HG02840 (cell line): ENCODE measurements at regions not wholly inside any gene's neighbourhood (a gene's known extent, or its start where the extent isn't known, plus 50 kb on each side); places are given as distances from the start of the nearest gene placed in this dataset.
"Not testable (repeated sequence)": the region's sequence is repeated elsewhere in the genome, so short reads cannot be mapped to it uniquely, and the experiment has no call there.

ENCODE experiments used
- ATAC-seq: cut with Tn5 transposase; IDR thresholded peaks from one replicate; pipeline ENCODE4 v1.9.1; 2021; ENCODE audit warnings: mild to moderate bottlenecking, moderate library complexity, moderate number of reproducible peaks; ENCODE audit not compliant: unreplicated experiment, low FRiP score

DNA sequence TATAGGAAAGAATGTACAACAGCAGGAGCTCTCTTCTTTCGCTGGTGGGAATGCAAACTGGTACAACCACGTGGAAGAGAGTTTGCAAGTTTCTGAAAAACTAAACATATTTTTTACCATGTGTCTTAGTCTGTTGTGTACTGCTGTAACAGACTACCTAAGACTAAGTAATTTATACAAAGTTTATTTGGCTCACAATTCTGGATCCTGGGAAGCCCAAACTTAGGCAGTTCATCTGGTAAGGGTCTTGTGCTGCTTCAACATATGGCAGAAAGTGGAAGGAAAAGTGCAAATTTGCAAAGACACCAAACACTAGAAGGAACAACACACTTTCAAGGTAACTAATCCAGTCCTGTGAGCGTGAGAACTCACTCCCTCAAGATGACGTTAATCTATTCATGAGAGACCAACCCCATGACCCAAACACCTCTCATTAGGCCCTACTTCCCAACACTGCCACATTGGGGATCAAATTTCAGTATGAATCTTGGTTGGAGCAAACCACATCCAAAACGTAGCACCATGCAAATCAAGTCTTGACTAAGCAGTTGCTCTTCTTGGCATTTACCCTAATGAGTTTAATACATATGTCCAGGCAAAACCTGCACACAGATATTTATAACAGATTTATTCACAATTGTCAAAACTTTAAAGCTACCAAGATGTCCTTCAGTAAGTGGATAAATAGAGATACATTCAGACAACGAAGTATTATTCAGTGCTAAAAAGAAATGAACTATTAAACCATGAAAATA, 481.9 kb upstream of the FOXG1 start:
- ATAC-seq: no peak

GRCh38 chr14:28294834-28295440, 471.6 kb upstream of the FOXG1 start:
- ATAC-seq: no peak

DNA sequence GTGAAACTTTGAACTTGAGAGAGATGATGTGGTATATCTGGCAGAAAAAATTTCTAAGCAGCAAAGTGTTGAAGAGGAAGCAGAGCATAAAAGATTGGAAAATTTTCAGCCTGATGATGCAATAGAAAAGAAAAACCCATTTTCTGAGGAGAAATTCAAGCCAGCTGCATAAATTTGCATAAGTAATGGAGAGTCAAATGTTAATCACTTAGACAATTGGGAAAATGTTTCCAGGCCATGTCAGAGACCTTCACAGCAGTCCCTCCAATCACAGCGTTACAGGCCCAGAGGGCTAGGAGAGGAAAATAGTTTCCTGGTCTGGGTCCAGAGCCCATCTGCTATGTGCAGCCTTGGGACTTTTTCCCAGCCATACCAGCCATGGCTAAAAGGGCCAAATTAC, 469.0 kb upstream of the FOXG1 start:
- ATAC-seq: no peak

DNA sequence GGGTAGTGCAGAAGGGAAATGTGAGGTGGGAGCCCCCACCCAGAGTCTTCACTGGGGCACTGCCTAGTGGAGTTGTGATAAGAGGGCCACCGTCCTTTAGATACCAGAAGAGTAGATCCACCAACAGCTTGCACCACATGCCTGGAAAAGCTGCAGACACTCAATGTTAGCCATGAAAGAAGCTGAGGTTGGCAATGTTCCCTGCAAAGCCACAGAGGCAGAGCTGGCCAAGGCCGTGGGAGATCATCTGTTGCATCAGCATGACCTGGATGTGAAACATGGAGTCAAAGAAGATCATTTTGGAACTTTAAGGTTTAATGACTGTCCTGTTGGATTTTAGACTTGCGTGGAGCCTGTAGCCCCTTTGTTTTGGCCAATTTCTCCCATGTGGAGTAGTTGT, 468.4 kb upstream of the FOXG1 start:
- no peak for ATAC-seq

DNA sequence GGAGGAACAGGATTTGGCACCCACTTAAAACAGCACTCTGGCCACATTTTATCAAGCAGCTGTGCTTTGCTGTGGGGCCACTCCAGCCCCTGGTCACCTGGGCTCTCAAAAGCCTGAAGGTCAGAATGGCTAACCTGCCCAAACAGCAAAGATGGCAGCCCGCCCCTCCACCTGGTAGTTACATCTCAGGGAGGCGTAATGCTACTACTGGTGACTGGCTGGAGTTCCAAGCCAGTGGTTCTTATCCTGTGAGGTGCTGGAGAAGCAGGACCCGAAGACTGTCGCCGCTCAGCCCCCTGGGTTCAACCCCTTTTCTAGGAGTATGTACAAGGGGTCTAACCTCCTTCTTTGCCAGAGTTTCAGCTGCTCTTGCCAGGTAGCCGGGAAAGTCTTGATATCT, 467.4 kb upstream of the FOXG1 start:
- no peak for ATAC-seq

DNA sequence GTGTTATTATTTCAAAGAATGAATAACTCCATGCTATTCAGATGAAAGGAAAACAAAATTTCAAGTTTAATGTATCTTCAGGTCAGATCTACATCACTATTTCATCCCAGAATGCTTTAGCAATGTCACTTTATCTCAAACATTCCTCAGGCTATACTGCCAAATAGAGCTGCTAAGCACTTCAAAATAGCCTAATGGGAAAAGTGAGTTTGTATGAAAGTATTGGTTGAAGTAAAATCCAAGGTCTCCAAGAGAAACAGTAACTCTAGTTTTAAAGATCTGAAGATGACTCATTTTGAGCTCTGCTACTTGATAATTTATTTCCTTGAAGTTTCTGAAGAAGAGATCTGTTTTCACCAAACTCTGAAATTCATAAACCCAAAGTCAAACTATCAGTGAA, 466.2 kb upstream of the FOXG1 start:
- no peak for ATAC-seq

- no peak for ATAC-seq
Observed at GRCh38 chr14:28301179-28301578, 465.4 kb upstream of the FOXG1 start.

GRCh38 chr14:28303248-28303647, 463.3 kb upstream of the FOXG1 start:
- no peak for ATAC-seq

DNA sequence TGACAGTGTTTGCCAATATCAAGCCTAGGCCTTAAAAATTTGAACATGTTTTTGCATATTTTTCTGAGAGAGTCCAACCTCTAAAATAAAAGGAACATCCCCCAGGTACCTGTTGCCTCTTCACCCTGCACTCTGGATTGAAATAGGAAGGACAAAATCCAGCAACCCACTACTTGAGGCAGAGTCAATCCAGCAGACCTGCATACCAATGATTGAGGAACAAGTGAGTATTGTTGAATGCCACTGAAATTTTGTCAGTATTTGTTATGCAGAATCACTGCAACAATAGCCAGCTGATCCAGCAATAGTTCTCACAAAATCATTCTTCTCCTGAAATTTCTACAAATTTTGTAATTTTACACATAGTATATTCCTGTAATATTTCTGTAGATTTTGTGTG, 460.6 kb upstream of the FOXG1 start:
- no peak for ATAC-seq

DNA sequence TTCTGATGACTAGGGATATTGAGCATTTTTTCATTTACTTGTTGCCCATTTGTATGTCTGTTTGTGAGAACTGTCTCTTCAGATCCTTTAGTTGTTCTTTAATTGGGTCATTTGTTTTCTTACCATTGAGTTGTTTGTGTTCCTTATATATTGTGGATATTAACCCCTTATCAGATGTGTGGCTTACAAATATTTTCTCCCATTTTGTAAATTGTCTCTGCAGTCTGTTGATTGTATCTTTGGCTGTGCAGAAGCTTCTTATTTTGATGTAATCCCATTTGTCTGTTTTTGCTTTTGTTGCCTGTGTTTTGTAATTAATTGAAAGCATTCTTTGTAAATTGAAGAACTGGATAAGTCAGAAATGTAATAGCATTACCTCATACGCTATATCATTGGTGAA, 459.1 kb upstream of the FOXG1 start:
- ATAC-seq: no peak

DNA sequence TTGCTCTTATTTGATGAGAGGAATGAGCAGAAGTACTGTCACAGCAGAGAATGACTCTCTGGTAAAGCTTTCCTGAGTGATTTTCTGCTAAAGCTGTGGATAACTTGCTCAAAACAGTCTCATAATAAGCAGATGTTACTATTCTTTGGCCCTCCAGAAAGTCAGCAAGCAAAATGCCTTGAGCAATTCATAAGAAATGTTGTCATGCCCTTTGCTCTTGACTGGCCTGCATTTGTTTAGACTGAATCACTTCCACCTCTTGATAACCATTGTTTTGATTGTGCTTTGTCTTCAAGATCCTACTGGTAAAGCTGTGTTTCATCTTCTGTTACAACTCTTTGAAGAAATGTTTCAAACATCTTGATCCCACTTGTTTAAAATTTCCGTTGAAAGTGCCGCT, 457.9 kb upstream of the FOXG1 start:
- ATAC-seq: no peak

DNA sequence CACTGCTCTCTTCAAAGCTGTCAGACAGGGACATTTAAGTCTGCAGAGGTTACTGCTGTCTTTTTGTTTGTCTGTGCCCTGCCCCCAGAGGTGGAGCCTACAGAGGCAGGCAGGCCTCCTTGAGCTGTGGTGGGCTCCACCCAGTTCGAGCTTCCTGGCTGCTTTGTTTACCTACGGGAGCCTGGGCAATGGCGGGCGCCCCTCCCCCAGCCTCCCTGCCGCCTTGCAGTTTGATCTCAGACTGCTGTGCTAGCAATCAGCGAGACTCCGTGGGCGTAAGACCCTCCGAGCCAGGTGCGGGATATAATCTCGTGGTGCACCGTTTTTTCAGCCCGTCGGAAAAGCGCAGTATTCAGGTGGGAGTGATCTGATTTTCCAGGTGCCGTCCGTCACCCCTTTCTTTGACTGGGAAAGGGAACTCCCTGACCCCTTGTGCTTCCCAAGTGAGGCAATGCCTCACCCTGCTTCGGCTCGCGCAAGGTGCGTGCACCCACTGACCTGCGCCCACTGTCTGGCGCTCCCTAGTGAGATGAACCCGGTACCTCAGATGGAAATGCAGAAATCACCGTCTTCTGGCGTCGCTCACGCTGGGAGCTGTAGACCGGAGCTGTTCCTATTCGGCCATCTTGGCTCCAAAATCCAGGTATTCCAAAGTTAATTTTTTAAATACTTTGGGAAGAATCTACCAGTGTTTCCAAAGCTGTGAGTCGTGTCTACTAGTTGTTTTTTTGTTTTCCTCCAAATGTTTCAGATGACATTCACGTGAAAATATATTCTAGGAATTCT, 448.5 kb upstream of the FOXG1 start:
- ATAC-seq: not testable (repeated sequence)

GRCh38 chr14:28321475-28322244, 444.9 kb upstream of the FOXG1 start:
- no peak for ATAC-seq

GRCh38 chr14:28323366-28323765, 443.2 kb upstream of the FOXG1 start:
- ATAC-seq: no peak

- no peak for ATAC-seq
Observed at GRCh38 chr14:28323951-28324741, 442.4 kb upstream of the FOXG1 start.

DNA sequence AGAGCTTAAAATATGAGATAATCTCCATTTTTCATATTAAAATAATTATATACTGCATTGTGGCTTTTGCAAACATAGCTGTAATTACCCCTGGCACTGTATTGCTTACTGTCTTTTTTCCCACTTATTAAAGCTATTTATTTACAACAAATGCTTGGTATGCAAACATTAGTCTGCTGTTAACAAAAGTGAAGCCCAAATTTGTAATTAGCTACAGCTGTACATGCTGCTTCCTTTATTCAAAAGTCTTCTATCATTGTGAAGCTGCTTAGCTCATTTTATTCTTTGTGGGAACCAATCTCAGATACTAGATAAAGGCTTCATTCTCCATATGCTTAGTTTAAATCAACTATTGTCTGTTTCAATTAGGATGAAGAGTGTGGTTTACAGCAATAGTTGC, 425.8 kb upstream of the FOXG1 start:
- ATAC-seq: no peak

DNA sequence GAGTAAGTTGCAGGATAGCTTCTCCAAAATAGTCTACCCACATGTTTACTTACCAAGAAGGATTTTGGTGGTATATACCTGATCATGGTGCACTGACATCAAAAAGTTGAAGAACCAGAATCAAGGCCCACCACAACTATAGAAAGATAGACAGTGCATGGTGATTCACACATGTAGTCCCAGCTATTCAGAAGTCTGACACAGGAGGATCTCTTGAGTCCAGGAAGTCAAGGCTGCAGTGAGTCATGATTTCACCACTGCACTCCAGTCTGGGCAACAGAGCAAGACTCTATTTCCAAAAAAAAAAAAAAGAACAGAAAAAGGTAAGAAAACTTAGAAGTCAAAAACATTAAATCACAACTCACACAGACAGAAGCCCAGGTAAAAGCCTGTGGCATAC, 422.2 kb upstream of the FOXG1 start:
- ATAC-seq: no peak

DNA sequence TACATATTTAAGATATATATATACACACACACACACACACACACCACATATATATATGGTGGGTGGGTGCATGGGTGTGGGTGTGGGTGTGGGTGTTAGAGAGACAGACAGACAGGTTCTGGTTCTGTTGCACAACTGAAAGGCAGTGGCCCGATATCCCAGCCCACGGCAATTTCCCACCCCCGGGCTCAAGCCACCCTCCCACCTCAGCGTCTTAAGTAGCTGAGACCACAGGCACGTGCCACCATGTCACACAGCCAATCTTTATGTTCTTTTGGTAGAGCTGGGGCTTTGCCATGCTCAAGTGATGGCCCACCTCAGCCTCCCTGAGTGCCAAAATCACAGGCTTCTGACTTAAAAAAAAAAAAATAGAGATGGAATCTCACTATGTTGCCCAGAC, 417.8 kb upstream of the FOXG1 start:
- no peak for ATAC-seq

- ATAC-seq: no peak
Observed at GRCh38 chr14:28356819-28357218, 409.8 kb upstream of the FOXG1 start.

GRCh38 chr14:28361486-28361885, 405.1 kb upstream of the FOXG1 start:
- no peak for ATAC-seq
